ENCODE measurements at regions not wholly inside any gene's neighbourhood (a gene's known extent, or its start where the extent isn't known, plus 50 kb on each side); places are given as distances from the start of the nearest gene placed in this dataset.

DNA sequence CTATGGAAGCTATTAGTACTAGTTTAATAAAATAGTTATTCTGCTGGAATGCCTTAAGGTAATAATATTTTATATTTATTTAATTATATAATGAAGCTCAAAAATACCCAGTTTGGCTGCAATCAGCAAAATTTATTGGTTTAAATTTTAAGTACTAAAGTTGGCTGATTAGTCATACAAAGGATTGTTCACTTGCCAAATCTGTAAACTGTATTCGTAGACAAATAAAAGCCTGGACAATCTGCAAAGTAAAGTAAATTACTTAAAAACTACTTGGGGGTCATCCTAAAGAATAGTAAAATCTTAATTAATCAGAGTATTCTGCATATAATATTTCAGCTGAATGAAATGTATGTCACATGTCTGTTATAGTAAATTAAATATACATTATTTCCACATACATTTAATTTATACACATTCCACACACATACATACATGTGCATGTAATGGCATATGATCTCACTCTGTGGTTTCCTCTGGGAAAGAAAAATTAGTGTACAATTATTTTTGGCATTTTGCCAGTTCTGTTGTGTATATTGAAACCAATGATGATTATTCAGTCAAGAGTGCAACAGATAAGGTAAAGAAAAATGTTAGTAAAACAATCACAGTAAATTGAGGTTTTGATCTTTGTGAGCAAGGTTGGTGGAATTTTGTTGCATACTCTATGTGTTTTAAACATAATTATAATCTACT is 455.9 kb downstream of the CDH9 start:
- no peaks in the 10 kb centered on the region for H3K27me3 ChIP-seq (ENCODE audit: insufficient read depth, insufficient read length)
- TF ChIP-seq YY1 (IDR thresholded peaks at IDR 0.05; ENCODE audit: insufficient read depth, insufficient read length) = no peak
- TF ChIP-seq ZNF274 (IDR thresholded peaks at IDR 0.05; ENCODE audit: low read depth, low read length) = no peak
- TF ChIP-seq SUZ12 (IDR thresholded peaks at IDR 0.05; ENCODE audit: extremely low read depth, insufficient read depth, insufficient read length) = no peak
- H3K36me3 ChIP-seq (ENCODE audit: insufficient read depth, insufficient read length, low read length) = no peaks in the 10 kb centered on the region
- no peak overlapping the region for H3K4me3 ChIP-seq (ENCODE audit: insufficient read length, low read depth)
- no peaks in the 10 kb centered on the region for H3K4me1 ChIP-seq (ENCODE audit: insufficient read depth, insufficient read length)
- no peak for DNase-seq (ENCODE audit: low read depth, low spot score)
- H3K9ac ChIP-seq (ENCODE audit: insufficient read length, low read depth) = no peak overlapping the region
- no peaks in the 10 kb centered on the region for H3K9me3 ChIP-seq (ENCODE audit: insufficient read depth, low read length)

DNA sequence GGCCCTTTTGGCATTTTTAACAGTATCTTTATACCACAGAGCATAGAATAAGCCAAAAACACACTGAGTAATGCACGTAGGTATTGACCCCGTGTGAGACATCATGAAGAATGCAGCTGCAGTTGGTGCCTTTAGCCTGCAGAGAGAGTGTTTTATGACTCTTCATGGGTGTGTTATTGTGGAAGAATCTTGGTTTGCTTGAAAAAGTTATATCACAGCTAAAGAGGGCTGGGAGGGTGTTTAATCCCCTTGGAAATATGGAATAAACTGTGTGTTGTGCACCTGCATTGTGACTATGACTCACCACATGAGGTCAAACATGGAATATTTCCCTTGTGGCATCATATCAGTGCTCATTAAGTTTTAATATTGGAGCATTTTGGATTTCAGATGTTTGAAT is 458.7 kb downstream of the CDH9 start:
- no peak for DNase-seq (ENCODE audit: low read depth, low spot score)
- no peak for TF ChIP-seq SUZ12 (IDR thresholded peaks at IDR 0.05; ENCODE audit: extremely low read depth, insufficient read depth, insufficient read length)
- no peak for TF ChIP-seq ZNF274 (IDR thresholded peaks at IDR 0.05; ENCODE audit: low read depth, low read length)
- TF ChIP-seq YY1 (IDR thresholded peaks at IDR 0.05; ENCODE audit: insufficient read depth, insufficient read length) = no peak
- Histone ChIP-seq H3K36me3 (ENCODE audit: insufficient read depth, insufficient read length, low read length) (no peaks in the 10 kb centered on the region), H3K9me3 (ENCODE audit: insufficient read depth, low read length) (no peaks in the 10 kb centered on the region), H3K4me3 (ENCODE audit: insufficient read length, low read depth) (no peak overlapping the region), H3K27me3 (ENCODE audit: insufficient read depth, insufficient read length) (no peaks in the 10 kb centered on the region), H3K4me1 (ENCODE audit: insufficient read depth, insufficient read length) (no peaks in the 10 kb centered on the region), H3K9ac (ENCODE audit: insufficient read length, low read depth) (no peak overlapping the region)

GRCh38 chr5:26578002-26578401 is 460.4 kb downstream of the CDH9 start:
- H3K9me3 ChIP-seq (ENCODE audit: insufficient read depth, low read length) = no peaks in the 10 kb centered on the region
- no peaks in the 10 kb centered on the region for H3K27me3 ChIP-seq (ENCODE audit: insufficient read depth, insufficient read length)
- H3K36me3 ChIP-seq (ENCODE audit: insufficient read depth, insufficient read length, low read length) = no peaks in the 10 kb centered on the region
- no peak overlapping the region for H3K9ac ChIP-seq (ENCODE audit: insufficient read length, low read depth)
- no peaks in the 10 kb centered on the region for H3K4me1 ChIP-seq (ENCODE audit: insufficient read depth, insufficient read length)
- H3K4me3 ChIP-seq (ENCODE audit: insufficient read length, low read depth) = no peak overlapping the region
- DNase-seq (ENCODE audit: low read depth, low spot score) = no peak
- TF ChIP-seq YY1 (IDR thresholded peaks at IDR 0.05; ENCODE audit: insufficient read depth, insufficient read length) (no peak), SUZ12 (IDR thresholded peaks at IDR 0.05; ENCODE audit: extremely low read depth, insufficient read depth, insufficient read length) (no peak), ZNF274 (IDR thresholded peaks at IDR 0.05; ENCODE audit: low read depth, low read length) (no peak)

- no peak for DNase-seq (ENCODE audit: low read depth, low spot score)
- Histone ChIP-seq H3K9me3 (ENCODE audit: insufficient read depth, low read length) (no peaks in the 10 kb centered on the region), H3K36me3 (ENCODE audit: insufficient read depth, insufficient read length, low read length) (no peaks in the 10 kb centered on the region), H3K4me3 (ENCODE audit: insufficient read length, low read depth) (no peak overlapping the region), H3K4me1 (ENCODE audit: insufficient read depth, insufficient read length) (no peaks in the 10 kb centered on the region), H3K9ac (ENCODE audit: insufficient read length, low read depth) (no peak overlapping the region), H3K27me3 (ENCODE audit: insufficient read depth, insufficient read length) (no peaks in the 10 kb centered on the region)
- TF ChIP-seq ZNF274 (IDR thresholded peaks at IDR 0.05; ENCODE audit: low read depth, low read length) (no peak), YY1 (IDR thresholded peaks at IDR 0.05; ENCODE audit: insufficient read depth, insufficient read length) (no peak), SUZ12 (IDR thresholded peaks at IDR 0.05; ENCODE audit: extremely low read depth, insufficient read depth, insufficient read length) (no peak)
Measured at GRCh38 chr5:26572480-26572879, 465.9 kb downstream of the CDH9 start.

- H3K9ac ChIP-seq (ENCODE audit: insufficient read length, low read depth) = no peak overlapping the region
- TF ChIP-seq YY1 (IDR thresholded peaks at IDR 0.05; ENCODE audit: insufficient read depth, insufficient read length) = no peak
- no peak for TF ChIP-seq ZNF274 (IDR thresholded peaks at IDR 0.05; ENCODE audit: low read depth, low read length)
- TF ChIP-seq SUZ12 (IDR thresholded peaks at IDR 0.05; ENCODE audit: extremely low read depth, insufficient read depth, insufficient read length) = no peak
- H3K36me3 ChIP-seq (ENCODE audit: insufficient read depth, insufficient read length, low read length) = no peaks in the 10 kb centered on the region
- H3K27me3 ChIP-seq (ENCODE audit: insufficient read depth, insufficient read length) = no peaks in the 10 kb centered on the region
- no peak overlapping the region for H3K4me3 ChIP-seq (ENCODE audit: insufficient read length, low read depth)
- no peaks in the 10 kb centered on the region for H3K4me1 ChIP-seq (ENCODE audit: insufficient read depth, insufficient read length)
- no peaks in the 10 kb centered on the region for H3K9me3 ChIP-seq (ENCODE audit: insufficient read depth, low read length)
- DNase-seq (ENCODE audit: low read depth, low spot score) = no peak
Measured at GRCh38 chr5:26569929-26570258, 468.5 kb downstream of the CDH9 start.

GRCh38 chr5:26569241-26569928 is 469.0 kb downstream of the CDH9 start:
- no peak for DNase-seq (ENCODE audit: low read depth, low spot score)
- Histone ChIP-seq H3K36me3 (ENCODE audit: insufficient read depth, insufficient read length, low read length) (no peaks in the 10 kb centered on the region), H3K9me3 (ENCODE audit: insufficient read depth, low read length) (no peaks in the 10 kb centered on the region), H3K27me3 (ENCODE audit: insufficient read depth, insufficient read length) (no peaks in the 10 kb centered on the region), H3K9ac (ENCODE audit: insufficient read length, low read depth) (no peak overlapping the region), H3K4me1 (ENCODE audit: insufficient read depth, insufficient read length) (no peaks in the 10 kb centered on the region), H3K4me3 (ENCODE audit: insufficient read length, low read depth) (no peak overlapping the region)
- TF ChIP-seq SUZ12 (IDR thresholded peaks at IDR 0.05; ENCODE audit: extremely low read depth, insufficient read depth, insufficient read length) (no peak), YY1 (IDR thresholded peaks at IDR 0.05; ENCODE audit: insufficient read depth, insufficient read length) (no peak), ZNF274 (IDR thresholded peaks at IDR 0.05; ENCODE audit: low read depth, low read length) (no peak)

DNA sequence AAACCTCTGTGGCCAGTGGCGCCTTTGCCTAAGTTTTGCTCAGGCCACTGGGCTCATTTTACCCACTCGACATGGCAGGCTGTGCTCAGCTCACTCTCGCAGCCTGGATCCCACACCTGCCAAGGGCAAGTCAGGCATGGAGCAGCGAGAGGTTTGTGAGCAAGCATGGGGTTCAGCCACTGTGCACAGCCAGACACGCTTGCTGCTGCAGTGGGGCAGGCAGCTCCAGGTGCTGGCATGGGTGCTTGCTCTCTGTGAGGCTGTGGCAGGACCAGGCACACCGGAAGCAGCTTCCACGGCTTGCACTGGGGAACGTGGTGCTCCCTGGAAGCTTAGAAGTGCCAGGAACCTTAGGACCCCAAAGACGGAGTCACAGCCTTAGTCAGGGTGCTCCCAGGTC is 470.1 kb downstream of the CDH9 start:
- no peak overlapping the region for H3K4me3 ChIP-seq (ENCODE audit: insufficient read length, low read depth)
- no peaks in the 10 kb centered on the region for H3K27me3 ChIP-seq (ENCODE audit: insufficient read depth, insufficient read length)
- no peaks in the 10 kb centered on the region for H3K9me3 ChIP-seq (ENCODE audit: insufficient read depth, low read length)
- TF ChIP-seq ZNF274 (IDR thresholded peaks at IDR 0.05; ENCODE audit: low read depth, low read length) (no peak), YY1 (IDR thresholded peaks at IDR 0.05; ENCODE audit: insufficient read depth, insufficient read length) (no peak), SUZ12 (IDR thresholded peaks at IDR 0.05; ENCODE audit: extremely low read depth, insufficient read depth, insufficient read length) (no peak)
- H3K36me3 ChIP-seq (ENCODE audit: insufficient read depth, insufficient read length, low read length) = no peaks in the 10 kb centered on the region
- H3K9ac ChIP-seq (ENCODE audit: insufficient read length, low read depth) = no peak overlapping the region
- no peaks in the 10 kb centered on the region for H3K4me1 ChIP-seq (ENCODE audit: insufficient read depth, insufficient read length)
- DNase-seq (ENCODE audit: low read depth, low spot score) = no peak

All from NT2/D1 (cell line).